MV-4-11 (cell line): ENCODE measurements at regions not wholly inside any gene's neighbourhood (a gene's known extent, or its start where the extent isn't known, plus 50 kb on each side); places are given as distances from the start of the nearest gene placed in this dataset.
"Not testable (repeated sequence)": the region's sequence is repeated elsewhere in the genome, so short reads cannot be mapped to it uniquely, and the experiment has no call there.

Experiments
- DNase-seq: peaks from one replicate; lab custom pipeline; 2025; lab: John Stamatoyannopoulos, UW

DNA sequence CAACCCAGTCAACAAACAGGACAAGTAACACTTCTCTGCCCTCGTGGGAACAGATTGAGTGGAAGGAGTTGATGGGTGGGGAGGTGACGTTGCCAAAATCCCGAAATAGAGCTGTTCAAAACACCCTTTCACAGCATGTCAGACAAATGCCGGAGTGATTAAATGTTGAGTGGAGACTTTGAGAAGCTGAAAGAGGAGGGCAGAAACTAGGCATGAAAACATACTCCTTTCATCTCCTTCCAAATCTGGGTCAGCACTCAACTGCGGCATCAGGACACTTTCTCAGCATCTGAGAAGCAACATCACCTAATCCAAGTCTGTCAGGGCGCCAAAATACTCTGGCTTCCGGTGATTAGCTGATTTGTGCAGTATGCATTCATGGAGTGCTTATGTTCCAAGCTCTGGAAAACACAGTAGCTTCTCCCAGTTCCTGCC, 51.5 kb upstream of the MRI1 start:
- DNase-seq = no peak

- no peak for DNase-seq
Measured at GRCh38 chr19:13707915-13708314, 56.4 kb upstream of the MRI1 start.

GRCh38 chr19:13705928-13706447, 58.3 kb upstream of the MRI1 start:
- DNase-seq = no peak

GRCh38 chr19:13705201-13705600, 59.1 kb upstream of the MRI1 start:
- no peak for DNase-seq

DNA sequence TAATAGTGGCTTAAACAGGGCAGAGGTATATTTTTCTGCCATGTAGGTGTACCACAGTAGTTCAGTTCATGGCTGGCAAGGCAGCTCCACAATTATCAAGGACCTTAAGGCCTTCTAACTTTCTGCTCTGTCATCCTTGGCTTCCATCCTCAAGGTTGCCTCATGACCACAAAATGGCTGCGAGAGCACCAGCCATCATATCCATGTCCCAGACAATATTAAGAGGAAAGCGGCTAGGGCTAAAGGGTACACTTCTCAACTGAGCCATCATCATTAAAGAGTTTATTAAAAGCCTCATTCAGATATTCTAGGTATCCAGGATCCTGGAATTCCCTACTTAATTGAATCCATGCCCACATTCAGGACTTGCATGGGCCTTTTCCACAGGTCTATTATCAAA, 62.7 kb upstream of the MRI1 start:
- no peak for DNase-seq

- DNase-seq = no peak
Measured at GRCh38 chr19:13700621-13701020, 63.7 kb upstream of the MRI1 start.

DNA sequence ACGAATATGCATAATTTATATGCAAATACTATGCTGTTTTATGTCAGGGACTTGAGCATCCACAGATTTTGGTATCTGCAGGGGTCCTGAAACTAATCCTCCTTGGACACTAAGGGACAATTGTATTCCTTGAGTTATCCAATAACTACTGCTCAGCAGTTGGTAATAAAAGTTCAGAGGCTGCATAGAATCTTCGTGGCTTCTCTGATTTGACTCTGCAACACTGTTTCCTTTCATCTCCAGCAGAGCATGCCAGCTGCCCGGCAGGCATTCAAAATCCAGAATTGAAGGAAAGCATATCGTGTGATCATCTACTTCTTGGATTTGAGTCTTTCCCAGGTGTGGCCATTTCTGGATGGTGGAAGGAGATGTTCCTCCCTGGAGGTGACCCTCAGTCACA, 64.5 kb upstream of the MRI1 start:
- no peak for DNase-seq

DNA sequence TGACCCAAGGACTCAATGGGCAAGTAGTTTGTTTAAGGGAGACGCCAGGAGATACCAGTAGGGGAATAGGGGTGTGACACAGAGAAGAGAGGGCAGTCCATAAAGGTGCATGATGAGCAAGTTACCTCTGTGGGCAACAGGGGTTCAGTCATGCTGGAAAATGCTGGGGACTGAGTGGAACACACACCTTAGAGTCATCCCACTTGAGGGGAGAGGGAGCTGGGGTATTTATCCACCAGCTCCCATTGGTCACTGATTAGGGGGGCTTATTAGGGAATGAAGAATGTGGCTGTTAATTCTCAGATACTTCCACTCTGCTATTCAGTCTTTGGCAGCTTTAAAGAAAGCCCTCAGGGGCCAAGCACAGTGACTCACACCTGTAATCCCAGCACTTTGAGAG, 67.5 kb upstream of the MRI1 start:
- no peak for DNase-seq

- DNase-seq = no peak
Measured at GRCh38 chr19:13693889-13694288, 70.4 kb upstream of the MRI1 start.

- no peak for DNase-seq
Measured at GRCh38 chr19:13691569-13692435, 72.5 kb upstream of the MRI1 start.

DNA sequence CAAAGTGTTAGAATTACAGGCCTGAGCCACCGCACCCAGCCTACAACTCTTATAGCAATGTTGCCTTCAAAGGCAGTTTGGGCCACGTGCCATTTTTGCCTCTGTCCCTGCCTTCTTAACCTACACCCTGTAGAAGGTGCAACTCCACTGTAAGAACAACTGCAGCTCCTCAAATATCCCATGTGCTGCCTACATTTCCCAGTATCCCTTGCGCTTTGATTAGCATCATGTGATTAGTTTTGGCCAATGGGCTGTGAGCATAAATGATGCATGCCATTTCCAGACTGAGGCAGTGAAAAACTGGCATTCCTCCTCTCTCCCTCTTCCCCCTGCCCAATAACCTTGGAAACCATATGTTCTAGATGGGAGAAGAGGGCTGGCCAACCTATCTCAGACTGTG, 75.2 kb upstream of the MRI1 start:
- no peak for DNase-seq

DNA sequence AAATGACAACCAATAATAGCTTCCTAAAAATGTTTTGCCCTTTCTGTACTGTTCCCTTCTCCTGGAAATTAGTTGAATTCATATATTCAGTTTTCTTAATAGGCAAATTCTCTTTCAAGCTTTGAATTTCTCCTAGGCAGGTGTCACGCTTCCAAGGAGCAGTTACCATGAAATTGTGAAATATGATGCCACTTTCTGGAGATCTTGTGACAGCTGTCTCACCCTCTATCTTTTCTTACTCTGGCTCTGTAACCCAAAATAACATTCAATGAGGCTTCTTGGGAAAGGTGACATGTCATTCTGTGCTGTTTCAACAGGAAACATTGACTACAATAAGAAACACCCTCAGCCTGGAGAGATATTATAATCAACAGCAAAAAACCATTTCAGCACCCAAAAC, 80.3 kb upstream of the MRI1 start:
- no peak for DNase-seq

- DNase-seq = no peak
Measured at GRCh38 chr19:13681509-13681908, 82.8 kb upstream of the MRI1 start.

- not testable (repeated sequence) for DNase-seq
Measured at GRCh38 chr19:13680708-13681360, 83.5 kb upstream of the MRI1 start.

GRCh38 chr19:13676967-13677366, 87.4 kb upstream of the MRI1 start:
- not testable (repeated sequence) for DNase-seq

DNA sequence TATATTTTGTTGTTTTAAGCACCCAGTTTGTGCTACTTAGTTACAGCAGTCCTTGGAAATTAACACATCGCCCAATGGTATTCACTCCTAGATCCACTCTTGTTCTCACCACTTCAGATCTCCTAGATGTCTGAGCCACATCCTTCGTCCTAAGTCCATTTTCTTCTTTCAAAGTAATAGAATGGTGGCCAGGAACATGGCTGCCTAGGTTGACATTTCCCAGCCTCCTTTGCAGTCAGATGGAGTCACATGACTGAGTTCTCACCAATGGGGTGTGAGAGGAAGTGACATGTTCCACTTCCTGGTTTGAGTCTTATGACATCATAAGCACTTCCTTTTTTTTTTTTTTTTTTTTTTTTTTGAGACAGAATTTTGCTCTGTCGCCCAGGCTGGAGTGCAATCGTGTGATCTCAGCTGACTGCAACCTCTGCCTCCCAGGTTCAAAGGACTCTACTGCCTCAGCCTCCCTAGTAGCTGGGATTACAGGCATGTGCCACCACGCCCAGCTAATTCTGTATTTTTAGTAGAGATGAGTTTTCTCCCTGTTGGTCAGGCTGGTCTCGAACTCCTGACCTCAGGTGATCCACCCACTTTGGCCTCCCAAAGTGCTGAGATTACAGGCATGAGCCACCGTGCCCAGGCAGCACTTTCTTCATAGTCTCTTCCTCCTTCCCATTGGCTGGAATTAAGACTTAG, 91.7 kb upstream of the MRI1 start:
- DNase-seq = peak; percentile 86

DNA sequence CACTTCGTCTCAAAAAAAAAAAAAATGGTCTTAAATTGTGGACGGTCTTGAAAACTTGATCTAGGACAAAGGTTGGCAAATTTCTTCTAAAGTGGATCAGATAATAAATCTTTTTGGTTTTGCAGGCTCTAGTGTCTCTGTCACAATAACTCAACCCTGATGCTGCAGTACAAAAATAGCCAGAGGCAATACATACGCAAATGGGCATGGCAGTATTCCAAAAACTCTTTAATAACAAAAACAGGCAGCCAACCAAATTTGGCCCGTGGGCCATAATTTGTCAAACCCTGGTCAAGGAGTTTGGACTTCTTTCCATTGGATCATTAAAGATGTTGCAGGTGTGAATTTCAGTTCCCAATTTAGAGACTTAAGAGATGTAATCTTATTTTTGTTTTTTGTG, 93.5 kb upstream of the MRI1 start:
- no peak for DNase-seq

GRCh38 chr19:13669780-13670355, 94.5 kb upstream of the MRI1 start:
- DNase-seq = no peak

- DNase-seq = no peak
Measured at GRCh38 chr19:13668964-13669363, 95.4 kb upstream of the MRI1 start.

DNA sequence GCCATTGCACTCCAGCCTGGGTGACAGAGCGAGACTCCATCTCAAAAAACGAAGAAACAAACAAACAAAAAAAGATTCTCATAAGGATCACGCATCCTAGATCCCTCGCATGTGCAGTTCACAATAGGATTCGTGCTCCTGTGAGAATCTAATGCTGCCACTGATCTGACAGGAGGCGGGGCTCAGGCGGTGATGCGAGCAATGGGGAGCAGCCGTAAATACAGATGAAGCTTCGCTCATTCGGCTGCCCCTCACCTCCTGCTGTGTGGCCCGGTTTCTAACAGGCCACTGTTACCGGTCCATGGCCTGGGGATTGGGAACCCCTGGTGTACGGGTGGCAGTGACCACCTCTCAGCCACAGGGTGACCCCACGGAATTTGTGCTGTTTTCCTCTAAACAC, 98.2 kb upstream of the MRI1 start:
- DNase-seq = no peak

DNA sequence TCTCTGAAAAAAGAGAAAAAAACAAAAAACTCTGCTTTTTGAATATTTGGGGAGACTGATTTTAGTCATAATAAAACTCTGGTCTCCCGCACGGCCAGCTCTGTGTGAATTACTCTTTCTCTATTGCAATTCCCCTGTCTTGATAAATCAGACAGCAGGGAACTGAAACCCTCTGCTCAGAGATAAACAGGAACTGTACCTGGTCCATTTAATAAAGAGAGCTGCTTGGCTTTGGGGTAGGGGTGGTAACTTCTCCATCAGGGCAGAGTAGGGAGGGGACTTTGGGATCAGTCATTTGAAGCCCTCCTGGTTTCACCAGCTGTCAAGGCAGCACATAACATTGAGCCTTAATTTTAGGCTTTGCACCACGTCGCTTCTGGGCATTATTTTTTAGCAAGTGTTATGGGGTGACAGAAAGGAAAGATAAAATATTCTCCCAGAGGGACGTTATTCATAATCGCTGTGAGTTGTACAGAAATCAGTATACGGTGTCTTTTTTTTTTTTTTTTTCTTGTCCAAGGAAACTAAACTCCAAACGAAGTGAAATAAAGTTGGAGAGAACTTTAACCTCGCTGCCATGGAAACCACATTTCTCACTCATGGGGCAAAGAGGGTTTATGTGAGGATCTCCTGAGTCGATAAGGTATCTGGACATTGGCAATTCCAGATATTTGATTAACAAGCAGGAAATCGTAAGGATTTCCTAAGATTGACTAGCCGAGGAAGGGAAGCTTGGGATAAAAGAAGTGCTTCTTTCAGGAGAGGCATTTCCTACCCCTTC, 99.0 kb upstream of the MRI1 start:
- peak; percentile 79 for DNase-seq
